ENCODE measurements at regions not wholly inside any gene's neighbourhood (a gene's known extent, or its start where the extent isn't known, plus 50 kb on each side); places are given as distances from the start of the nearest gene placed in this dataset.

DNA sequence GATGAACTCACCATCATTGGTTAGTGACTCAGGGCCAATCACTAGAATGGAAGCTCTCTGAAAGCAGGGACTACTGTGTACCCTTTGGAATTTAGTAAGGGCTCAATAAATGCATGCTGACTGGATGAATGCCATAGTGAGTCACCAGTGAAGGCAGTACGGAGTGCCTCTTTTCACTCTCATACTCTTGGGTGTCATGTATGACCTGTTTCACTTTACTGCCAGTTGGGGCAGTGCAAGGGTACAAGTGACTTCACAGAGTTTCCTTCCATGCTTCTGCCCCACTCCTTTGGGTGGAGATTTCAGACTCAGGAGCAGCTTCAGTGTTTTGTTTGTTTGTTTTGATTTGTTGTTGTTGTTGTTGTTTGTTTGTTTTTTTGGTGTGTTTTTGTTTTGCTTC is 57.7 kb downstream of the SOX3 start:
- no peak for DNase-seq
- TF ChIP-seq, protein P1, sequence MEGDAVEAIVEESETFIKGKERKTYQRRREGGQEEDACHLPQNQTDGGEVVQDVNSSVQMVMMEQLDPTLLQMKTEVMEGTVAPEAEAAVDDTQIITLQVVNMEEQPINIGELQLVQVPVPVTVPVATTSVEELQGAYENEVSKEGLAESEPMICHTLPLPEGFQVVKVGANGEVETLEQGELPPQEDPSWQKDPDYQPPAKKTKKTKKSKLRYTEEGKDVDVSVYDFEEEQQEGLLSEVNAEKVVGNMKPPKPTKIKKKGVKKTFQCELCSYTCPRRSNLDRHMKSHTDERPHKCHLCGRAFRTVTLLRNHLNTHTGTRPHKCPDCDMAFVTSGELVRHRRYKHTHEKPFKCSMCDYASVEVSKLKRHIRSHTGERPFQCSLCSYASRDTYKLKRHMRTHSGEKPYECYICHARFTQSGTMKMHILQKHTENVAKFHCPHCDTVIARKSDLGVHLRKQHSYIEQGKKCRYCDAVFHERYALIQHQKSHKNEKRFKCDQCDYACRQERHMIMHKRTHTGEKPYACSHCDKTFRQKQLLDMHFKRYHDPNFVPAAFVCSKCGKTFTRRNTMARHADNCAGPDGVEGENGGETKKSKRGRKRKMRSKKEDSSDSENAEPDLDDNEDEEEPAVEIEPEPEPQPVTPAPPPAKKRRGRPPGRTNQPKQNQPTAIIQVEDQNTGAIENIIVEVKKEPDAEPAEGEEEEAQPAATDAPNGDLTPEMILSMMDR (IDR thresholded peaks at IDR 0.05; ENCODE audit: low read depth, low read length), result no peak
- no peaks in the 10 kb centered on the region for H3K9me3 ChIP-seq
- H3K27me3 ChIP-seq, result no peaks in the 10 kb centered on the region
- no peaks in the 10 kb centered on the region for H3K4me1 ChIP-seq
- H3K36me3 ChIP-seq, result no peaks in the 10 kb centered on the region
- no peak overlapping the region for H3K4me3 ChIP-seq (ENCODE audit: low read depth, low read length)

DNA sequence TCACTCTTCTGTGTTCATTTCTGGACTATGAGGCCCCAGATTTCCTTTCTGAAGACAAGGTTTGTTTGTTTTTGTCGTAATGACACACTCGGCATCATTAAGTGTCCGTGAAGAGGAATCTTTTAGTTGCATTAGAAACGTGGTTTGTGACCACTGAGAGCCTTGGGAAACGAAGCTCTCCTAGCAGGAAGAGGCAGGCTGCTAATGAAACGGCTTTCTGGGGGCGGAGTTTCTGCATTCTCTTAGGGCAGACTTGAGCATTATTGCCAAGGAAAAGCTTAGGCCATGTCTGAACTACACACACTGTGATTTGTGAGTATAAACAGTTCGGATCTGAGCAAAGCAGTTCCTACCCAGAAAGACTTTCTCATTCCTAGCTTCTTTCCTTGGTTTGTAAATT is 64.0 kb downstream of the SOX3 start:
- Histone ChIP-seq H3K9me3 (no peaks in the 10 kb centered on the region), H3K27me3 (no peaks in the 10 kb centered on the region), H3K36me3 (no peaks in the 10 kb centered on the region), H3K4me3 (ENCODE audit: low read depth, low read length) (no peak overlapping the region), H3K4me1 (no peaks in the 10 kb centered on the region)
- TF ChIP-seq, protein P1 (IDR thresholded peaks at IDR 0.05; ENCODE audit: low read depth, low read length), result no peak
- DNase-seq, result no peak

DNA sequence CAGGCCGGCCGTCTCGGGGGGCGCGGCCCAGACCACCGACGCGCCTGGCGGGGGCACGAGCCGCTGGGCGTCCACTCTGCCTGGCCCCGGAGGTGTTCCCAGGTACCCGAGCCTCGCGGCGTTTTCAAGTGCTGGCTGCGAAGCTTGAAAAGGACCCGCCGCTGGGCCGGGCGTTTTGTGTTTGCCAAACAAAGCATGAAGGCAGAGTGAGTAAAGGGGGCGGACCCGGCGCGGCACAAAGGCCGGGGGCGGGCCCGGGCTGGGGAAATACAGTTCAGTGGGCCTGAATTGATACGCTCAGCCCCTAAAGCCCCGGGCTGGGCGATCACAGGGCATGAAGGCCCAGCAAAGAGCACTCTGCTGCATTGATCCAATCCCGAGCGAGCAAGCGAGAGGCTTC is 65.4 kb downstream of the SOX3 start:
- Histone ChIP-seq H3K9me3 (no peaks in the 10 kb centered on the region), H3K36me3 (no peaks in the 10 kb centered on the region), H3K27me3 (no peaks in the 10 kb centered on the region), H3K4me1 (no peaks in the 10 kb centered on the region), H3K4me3 (ENCODE audit: low read depth, low read length) (no peak overlapping the region)
- DNase-seq, result no peak
- TF ChIP-seq, protein P1 (IDR thresholded peaks at IDR 0.05; ENCODE audit: low read depth, low read length), result no peak

DNA sequence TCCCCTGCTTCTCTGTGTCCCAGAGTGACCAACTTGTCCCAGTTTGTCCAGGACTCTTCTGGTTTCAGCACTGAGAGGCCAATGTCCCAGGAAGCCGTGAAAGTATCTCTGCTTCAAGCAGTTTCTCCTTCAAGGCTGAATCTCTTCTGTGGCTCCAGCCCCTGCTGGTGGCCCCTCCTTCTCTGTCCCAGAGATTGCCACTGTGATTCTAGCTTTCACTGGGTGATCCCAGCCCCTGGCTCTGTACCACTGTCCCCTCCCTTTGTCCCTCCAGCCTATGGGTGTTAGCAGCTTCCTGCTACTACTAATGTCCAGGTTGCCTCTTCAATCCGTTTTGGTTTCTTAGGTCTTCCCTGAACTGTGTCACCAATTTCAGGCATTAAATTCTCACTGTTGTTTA is 70.5 kb downstream of the SOX3 start:
- no peaks in the 10 kb centered on the region for H3K4me1 ChIP-seq
- TF ChIP-seq, protein P1 (IDR thresholded peaks at IDR 0.05; ENCODE audit: low read depth, low read length), result no peak
- DNase-seq, result no peak
- H3K27me3 ChIP-seq, result no peaks in the 10 kb centered on the region
- H3K36me3 ChIP-seq, result no peaks in the 10 kb centered on the region
- H3K4me3 ChIP-seq (ENCODE audit: low read depth, low read length), result no peak overlapping the region
- H3K9me3 ChIP-seq, result no peaks in the 10 kb centered on the region

DNA sequence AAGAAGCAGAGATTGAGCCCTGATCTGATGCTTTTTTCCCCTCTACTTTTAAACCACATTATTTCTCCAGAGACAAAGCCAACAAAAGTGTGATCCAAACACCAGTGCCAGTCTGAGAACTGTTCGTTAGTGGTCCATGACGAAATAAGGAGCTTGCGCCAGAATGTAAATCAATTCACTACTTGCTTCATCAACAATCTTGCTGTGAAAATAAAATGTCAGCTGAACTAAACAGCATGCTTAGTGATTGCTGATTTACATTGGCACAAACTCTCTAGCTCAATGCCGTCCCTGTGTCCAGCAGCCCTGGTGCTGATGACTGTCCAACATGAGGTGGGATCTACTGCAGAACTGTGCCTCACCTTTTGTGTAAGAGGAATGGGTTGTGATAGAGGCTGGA is 71.3 kb downstream of the SOX3 start:
- Histone ChIP-seq H3K9me3 (no peaks in the 10 kb centered on the region), H3K36me3 (no peaks in the 10 kb centered on the region), H3K4me1 (no peaks in the 10 kb centered on the region), H3K4me3 (ENCODE audit: low read depth, low read length) (no peak overlapping the region), H3K27me3 (no peaks in the 10 kb centered on the region)
- DNase-seq, result no peak
- TF ChIP-seq, protein P1 (IDR thresholded peaks at IDR 0.05; ENCODE audit: low read depth, low read length), result no peak

DNA sequence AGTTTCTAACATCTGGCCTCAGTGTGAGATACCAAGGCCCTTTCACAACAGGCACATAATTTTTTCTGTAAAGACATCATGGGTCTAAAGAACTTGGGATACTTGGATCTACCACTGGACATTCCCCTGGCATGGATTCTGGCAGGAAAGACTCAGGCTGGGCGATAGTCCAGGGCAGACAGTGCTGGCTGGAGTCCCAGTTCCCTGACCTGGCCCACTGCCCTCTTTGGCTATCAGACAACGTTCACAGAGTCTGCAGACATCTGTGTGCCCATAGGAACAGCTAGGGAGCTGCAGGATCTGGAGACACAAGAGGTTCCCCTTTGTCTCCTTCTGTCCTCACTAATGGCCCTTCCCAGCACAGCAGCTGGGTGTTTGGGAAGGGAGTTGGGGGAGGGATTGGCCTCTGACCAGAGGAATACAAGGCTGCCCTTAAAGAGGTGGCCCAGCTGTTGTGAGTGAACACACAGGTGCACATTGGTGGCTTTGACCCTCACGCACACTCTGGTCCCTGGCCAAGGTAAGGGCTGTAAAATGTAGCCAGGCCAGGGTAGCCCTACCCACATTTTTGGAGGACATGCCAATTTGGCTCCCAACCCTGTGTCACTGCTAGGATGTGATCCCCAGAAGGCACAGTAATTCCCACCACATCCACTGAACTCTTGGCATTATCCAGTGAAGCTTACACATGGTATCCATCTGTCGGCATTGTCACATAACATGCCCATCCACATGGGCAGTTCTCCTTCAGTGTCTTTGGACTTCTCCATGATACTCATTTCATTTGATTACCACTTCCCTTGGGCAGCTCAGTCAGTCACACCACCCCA is 72.3 kb downstream of the SOX3 start:
- Histone ChIP-seq H3K27me3 (no peaks in the 10 kb centered on the region), H3K4me1 (no peaks in the 10 kb centered on the region), H3K36me3 (no peaks in the 10 kb centered on the region), H3K9me3 (no peaks in the 10 kb centered on the region), H3K4me3 (ENCODE audit: low read depth, low read length) (no peak overlapping the region)
- TF ChIP-seq, protein P1 (IDR thresholded peaks at IDR 0.05; ENCODE audit: low read depth, low read length), result no peak
- DNase-seq, result no peak
